GM18511 (cell line): ENCODE measurements at regions not wholly inside any gene's neighbourhood (a gene's known extent, or its start where the extent isn't known, plus 50 kb on each side); places are given as distances from the start of the nearest gene placed in this dataset.
"Not testable (repeated sequence)": the region's sequence is repeated elsewhere in the genome, so short reads cannot be mapped to it uniquely, and the experiment has no call there.

Experiments
- ATAC-seq: cut with Tn5 transposase; IDR thresholded peaks from one replicate; pipeline ENCODE4 v1.9.1; 2021; ENCODE audit warnings: mild to moderate bottlenecking, moderate library complexity; ENCODE audit not compliant: unreplicated experiment

DNA sequence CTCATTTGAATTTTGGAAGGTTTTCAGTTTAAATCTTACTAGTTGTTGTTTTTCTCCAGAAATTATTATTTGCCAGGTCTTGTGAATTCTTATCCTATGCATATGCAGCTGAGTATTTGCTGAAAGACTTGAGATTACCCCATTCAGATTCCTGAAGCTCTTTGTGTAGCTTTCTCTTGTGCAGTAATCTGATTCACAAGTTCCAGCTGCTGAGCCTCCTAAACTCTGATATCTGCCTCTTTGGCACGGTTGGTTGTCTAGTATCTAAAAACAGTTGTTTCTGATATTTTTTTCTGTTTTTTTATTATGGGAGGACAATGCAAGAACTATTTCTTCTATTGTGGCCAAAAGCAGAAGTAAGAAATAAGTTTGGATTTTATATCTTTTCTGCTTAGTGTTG, 863.9 kb upstream of the MANEA start:
- ATAC-seq: no peak

DNA sequence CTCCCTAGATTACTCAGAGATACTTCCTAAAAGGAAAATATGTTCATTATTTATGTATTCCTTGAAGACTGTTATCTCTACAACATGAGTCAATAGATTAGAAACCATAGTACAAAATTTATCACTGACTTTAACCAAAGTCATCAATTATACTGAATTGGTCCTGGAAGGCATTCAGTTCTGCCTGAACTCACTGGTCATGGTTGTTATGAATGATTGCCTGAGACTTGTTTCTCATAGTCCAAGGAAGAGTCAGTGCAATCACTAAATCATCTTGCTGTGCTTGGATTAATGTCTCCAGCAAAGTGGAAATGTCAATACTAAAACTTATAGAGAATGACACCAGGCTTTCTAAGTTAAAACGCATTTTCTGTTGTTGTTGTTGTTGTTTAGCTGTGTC, 878.6 kb upstream of the MANEA start:
- no peak for ATAC-seq

DNA sequence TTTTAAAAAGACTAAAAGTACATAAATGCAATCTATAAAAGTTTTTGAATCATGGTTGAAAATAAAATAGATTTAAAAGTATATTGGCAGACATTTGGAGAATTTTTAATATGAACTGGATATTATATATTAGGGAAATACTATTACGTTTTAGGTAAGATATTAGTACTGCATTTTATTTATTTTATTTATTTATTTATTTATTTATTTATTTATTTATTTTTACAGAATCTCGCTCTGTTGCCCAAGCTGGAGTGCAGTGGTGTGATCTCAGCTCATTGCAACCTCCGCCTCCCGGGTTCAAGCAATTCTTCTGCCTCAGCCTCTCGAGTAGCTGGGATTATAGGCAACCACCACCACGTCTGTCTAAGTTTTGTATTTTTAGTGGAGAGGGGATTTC, 890.1 kb upstream of the MANEA start:
- not testable (repeated sequence) for ATAC-seq

DNA sequence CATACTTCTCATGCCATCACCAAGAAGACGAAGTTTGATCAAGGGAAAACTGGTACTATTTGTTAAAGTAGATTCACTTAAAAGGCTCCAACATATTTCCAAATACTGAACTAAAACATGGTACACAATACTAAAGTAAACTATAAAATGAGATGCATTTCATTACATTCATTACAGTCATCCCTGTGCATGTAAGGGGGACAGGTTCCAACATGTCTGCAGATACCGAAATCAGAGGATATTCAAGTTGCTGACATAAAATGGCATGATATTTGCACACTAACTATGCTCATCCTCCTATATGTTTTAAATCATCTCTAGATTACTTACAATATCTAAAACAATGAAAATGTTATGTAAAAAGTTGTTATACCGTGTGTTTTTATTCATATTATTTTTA, 893.9 kb upstream of the MANEA start:
- ATAC-seq: no peak

DNA sequence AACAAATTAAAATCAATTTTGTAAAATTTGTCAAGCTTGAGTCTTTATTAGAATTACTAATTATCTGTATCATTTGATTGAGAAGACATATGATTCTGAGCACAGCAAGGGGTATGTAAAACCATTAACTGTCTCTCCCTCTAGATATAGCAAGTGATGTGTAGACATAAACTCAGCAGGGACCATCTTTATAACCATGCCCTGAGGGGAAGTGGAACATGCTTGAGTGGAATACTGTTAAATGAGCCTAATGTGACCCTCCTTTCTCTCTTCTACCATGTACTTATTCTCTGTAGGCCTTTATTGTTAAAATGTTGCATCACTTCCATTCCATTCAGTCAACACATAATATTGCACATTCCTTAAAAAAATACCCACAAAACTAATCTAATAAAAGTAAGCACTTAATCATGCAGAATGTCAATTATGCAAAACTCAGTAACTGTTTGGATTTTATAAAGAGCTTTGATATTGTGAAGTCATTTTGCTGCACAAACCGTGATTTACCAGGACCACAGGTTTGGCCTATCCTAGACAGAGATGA, 896.6 kb upstream of the MANEA start:
- ATAC-seq: no peak

DNA sequence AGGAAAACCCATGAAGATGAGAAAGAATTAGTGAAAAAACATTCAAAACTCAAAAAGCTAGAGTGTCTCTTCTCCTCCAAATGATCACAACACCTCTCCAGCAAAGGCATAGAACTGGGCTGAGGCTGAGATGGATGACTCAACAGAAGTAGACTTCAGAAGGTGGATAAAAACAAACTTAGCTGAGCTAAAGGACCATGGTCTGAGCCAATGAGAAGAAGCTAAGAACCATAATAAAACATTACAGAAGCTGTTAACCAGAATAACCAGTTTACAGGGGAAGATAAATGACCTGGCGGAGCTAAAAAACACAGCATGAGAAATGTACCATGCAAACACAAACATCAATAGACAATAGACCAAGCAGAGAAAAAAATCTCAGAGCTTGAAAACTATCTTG, 904.1 kb upstream of the MANEA start:
- ATAC-seq: no peak

DNA sequence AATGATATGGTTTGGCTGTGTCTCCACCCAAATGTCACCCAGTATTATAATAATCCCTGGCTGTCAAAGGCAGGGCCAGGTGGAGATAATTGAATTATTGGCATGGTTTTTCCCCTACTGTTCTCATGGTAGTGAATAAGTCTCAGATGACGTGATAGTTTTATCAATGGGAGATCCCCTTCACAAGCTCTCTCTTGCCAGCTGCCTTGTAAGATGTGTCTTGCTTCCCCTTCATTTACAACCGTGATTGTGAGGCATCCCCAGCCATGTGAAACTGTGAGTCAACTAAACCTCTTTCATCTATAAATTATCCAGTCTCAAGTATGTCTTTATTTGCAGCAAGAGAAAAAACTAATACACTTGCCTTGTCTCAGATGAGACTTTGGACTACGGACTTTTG, 907.3 kb upstream of the MANEA start:
- ATAC-seq: no peak

DNA sequence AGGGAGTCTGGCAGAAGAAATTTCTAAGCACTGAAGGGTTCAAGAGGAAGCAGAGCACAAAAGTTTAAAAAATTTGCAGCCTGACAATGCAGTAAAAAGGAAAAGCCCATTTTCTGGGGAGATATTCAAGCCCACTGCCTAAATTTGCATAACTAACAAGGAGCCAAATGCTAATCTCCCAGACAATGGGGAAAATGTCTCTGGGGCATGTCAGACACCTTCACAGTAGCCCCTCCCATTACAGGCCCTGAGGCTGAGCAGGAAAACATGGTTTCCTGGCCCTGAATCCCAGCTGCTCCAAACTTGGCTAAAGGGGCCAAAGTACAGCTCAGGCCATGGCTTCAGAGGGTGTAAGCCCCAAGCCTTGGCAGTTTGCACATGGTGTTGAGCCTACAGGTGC, 908.5 kb upstream of the MANEA start:
- ATAC-seq: no peak

DNA sequence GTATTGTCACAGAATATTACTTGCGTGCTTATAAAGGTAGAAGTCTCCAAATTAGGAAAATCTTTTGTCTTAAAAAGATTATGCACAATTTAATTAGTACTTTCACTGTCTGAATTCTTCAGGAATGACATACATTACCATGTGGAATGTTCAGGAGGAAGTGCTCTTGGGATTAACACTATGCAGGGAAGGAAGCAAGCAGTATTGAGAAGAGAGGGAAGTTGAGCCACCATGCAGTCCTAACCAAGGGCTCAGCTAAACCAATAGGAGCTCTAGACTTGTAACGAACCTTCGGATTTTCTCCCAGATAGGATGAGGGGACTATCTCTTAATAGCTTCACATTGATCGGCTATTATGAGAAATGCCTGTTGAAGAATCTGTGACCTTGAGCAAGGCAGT, 918.4 kb upstream of the MANEA start:
- ATAC-seq: no peak

DNA sequence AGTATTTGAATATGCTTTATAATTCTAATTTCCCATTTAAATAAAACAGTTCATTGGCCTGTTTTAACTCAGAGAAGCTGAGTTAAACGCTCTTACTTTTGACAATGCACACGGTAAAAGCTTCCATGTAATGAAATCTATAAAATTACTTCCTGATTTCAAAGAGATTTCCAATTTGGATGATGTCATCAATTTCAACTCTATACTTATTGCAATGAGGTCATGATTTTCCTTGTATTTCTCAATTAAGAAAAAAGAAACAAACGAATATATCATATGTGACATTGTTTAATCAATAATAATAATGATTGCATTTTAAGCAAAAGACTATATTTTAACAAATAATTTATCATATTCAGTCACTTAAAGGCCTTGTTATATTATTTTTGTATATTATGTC, 926.1 kb upstream of the MANEA start:
- no peak for ATAC-seq

DNA sequence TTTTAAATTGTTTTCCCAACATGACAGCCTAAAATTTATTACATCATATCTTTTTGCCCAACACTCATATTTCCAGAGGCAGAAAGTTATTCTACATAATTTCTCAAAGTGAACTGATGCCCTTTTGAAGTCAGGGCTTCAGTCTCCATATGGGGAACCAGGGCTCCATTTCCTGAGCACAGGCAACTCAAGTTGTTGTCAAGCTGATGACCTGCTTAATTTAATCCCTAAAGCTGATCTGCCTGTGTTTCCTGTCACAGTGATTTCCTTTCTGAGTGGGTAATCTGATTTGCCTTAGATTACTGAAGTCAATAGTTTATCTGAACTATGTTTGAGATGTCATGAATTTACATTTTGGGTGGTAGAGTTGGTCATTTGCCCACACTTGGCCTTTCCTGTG, 932.1 kb upstream of the MANEA start:
- no peak for ATAC-seq

DNA sequence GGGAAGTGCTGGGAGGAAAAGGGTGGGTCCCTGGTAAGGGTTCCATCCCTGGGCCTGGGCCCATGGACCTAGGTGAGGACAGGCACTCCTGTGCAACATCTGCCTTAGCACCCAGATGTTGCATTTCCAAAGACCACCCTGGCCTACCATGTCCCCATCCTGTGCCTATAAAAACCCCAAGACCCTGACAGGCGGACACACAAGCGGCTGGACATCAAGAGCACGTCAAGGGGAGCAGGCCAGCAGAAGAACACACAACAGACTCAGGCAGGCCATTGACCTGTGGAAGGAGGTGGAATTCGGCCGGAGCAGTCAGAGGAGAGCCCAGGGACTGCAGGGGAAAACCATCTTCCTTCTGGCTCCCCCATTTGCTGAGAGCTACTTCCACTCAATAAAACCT, 937.8 kb upstream of the MANEA start:
- ATAC-seq: no peak

DNA sequence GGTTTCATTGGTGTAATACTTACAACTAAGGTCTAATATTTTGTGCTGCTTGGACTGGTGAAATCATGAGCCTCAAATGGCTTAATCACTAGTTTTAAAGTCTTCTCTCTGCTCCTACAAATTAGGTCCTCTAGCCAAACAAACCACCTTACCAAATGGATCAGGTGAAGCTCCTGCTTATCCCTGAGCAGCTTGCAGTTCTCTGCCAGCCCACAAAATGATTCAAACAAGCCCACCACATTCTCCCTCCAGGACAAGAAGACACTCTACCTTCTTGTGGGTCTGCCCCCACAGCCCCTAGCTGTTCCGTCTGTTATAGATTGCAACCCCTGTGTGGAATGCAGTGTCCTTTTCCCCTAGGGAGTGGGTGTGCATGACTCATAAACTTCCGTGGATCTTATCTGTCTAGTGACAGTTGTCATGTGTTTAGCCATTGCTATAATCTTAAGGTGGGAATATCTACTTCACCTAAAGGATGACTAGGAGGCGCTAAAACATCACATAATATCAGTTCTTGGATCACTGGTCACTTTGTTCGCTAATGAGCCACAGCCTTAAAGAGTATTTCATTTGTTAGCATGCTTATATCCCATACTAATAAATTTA, 940.5 kb upstream of the MANEA start:
- no peak for ATAC-seq

DNA sequence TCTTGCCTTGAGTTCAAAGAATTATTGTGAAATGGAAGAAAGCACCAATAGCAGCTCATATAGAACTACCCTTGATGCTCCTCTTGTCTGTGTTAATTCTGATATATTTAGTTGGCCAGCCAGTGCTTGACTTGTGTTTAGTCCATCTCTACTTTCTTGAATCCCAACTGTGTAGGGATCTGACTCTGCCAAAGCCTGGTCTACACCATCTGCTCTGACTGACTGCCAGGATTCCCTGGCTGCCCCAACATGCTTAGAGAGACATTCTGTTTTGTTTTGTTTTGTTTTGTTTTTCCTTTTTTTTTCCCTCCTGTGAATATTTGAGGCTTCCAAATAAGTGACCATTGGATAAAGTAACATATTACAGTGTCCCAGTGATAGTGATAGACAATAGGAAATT, 953.7 kb upstream of the MANEA start:
- ATAC-seq: no peak

DNA sequence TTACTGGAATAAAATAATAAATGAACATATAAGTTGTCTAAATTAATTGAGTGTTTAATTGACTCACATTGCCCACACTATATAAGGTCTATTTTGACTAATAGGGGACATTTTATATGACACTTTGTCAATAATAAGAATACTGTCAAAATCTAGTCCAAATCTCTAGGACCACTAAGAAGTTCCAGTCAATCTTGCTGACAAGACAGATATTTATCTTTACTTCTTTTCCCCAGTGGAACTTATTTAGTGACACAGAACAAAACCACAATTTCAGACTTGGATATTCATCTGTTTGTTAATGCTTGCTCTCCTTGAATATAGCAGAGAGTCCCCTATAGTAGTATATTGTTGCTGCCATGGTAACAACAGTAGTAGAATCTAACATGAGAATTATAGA, 954.6 kb upstream of the MANEA start:
- ATAC-seq: no peak

DNA sequence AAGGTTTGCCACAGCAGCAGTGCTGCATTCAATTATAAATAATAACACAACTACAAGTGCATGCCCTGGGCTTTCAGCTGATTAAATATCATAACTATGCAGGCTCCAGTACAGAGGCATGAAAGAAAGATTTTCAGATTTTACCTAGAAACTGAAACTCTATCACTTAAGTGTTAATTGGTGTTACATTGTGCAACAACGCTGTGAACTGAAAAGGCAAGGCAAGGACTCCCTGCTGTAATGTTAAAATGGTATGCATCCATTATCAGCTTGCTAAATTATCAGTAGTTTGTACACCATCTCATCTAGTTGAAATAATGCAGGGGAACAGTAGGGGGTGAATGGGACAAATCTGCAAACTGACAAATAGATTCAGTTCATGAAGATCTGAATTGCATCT, 976.7 kb upstream of the MANEA start:
- ATAC-seq: no peak

DNA sequence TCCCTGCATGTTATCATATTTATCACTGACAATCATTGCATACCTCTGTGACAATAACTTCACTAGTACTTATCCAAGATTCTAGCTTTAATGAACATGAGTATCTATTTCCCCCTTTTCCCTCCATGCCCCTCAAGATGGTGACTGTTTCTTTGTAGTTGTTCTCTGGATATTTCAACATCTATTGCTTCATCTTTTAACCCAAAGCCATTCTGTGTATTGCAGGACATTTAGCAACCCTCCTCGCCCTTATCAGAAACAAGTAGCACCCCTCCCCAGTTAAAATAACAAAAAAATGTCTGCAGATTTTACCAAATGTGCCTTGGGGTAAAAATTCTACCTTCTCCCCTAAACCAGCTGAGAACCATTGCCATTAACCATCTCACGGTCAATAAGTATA, 979.8 kb upstream of the MANEA start:
- no peak for ATAC-seq

DNA sequence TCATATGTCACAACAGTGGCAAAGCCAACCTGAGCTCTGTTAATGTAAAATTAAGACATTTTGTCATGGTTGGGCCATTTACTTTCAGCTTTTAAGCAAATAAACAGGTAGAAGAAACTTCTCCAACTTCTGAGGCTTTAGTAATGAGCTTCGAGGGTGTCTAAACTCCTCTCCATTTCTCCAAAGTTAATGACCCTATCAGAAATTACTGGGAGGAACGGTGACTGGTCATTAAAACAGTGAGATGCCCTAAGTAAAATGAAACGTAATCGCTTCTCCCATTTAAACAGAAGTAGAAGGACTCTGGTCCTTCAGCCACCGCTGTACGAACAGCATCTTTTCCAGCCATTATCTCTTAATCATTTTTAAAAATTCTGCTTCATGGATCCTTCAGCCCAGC, 986.9 kb upstream of the MANEA start:
- no peak for ATAC-seq

DNA sequence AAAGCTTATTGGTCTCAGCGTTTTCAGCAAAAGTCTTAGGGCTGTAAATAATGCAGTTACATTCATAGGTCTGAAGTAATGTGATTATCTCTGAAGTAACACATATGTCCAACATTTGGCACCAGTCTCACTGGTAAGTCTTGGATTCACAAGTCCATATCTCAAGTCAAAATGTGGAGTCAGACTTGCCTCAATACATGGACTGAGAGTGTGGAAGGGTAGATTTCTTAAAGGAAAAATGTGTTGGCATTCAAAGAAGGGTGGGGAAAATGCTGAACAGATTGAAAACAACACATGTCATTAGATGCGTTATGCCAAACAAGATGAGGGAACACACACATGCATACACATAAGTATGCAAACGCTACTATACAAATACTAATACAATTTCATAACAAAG, 989.0 kb upstream of the MANEA start:
- no peak for ATAC-seq

DNA sequence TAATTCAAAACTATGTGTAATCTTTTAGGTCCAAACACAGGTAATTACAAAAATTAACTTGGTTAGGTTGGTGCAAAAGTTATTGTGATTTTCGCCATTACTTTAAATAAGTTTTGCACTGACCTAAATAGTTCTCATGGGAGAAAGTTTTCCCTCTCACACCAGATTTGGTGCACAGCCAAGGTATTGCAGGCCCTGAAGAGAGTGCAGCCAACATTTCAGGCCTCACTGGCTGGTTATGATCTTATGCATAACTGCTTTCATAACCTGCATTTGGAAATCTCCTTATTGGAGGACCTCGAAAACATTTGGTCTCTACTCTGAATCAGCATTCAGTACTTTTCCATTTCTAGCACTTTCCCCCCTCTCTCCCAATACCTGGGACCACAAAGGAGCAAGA, 993.1 kb upstream of the MANEA start:
- ATAC-seq: no peak

DNA sequence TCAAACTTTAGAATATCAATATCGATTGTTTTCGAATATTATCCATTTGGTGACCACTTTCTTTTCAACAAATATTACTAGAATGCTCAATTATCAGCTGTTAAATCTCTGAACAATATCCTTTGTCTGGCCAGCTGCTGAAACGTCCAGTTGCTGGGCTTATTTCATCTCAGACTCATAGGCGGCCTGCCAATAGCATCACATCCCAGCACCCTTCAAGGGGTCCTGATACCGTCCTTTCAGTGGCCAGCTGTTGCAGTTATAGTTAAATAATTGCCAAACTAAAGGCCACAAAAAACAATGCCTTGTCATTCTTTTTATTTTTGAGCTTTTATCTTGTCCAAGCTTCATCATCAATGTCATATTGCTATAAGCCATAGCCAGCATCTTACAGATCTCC, 1006.8 kb upstream of the MANEA start:
- no peak for ATAC-seq

DNA sequence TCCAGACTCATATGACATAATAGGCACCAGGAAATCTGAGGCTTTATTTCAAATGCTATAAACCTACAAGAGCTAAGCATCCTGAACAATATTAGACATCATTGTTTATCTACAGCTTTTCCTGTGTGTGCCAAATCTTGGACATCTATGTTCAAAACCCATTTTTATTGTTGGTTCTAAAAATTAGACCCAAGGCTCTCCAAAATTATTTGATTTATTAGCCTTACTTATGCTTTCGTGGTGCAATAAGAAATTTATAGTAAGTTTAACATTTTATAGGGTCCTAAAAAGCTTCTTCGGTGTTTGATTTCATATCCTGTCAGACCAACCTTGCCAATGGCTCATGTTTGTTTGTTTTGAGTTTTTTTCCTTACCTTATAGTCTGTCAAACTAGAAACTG, 1014.5 kb upstream of the MANEA start:
- no peak for ATAC-seq

DNA sequence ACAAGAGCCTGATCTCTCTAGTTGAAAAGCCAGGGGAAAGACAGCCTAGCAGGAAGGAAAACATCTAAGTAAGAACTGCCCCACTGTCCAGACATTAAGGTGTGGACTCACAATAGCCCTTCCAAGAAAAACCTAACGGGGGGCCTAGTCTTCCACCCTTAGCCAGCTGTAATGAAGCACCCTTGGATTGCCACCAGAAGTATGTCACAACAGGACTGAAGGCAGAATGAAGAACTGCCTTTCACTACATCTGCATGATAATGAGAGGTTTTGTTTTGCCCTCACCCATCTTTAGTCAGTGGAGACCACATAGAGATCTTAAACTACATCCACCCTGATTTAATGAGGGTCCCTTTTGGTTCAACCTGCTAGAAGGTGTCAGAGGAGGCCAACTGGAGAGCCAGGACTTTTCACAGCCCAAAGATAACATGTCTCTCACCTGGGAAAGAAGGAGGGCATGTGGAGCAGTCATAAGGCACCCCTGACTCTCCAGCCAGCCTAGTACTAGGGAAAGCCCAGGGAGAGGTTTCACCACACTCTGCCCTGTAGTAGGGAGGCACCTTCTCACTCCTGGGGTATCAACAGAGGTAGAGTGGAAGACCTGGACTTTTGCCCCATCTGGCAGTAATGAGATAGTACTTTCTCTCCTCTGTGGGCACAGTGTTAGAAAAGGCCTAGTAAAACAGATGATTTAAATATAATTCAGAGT, 1017.4 kb upstream of the MANEA start:
- ATAC-seq: no peak
